ENCODE measurements at regions not wholly inside any gene's neighbourhood (a gene's known extent, or its start where the extent isn't known, plus 50 kb on each side); places are given as distances from the start of the nearest gene placed in this dataset.

DNA sequence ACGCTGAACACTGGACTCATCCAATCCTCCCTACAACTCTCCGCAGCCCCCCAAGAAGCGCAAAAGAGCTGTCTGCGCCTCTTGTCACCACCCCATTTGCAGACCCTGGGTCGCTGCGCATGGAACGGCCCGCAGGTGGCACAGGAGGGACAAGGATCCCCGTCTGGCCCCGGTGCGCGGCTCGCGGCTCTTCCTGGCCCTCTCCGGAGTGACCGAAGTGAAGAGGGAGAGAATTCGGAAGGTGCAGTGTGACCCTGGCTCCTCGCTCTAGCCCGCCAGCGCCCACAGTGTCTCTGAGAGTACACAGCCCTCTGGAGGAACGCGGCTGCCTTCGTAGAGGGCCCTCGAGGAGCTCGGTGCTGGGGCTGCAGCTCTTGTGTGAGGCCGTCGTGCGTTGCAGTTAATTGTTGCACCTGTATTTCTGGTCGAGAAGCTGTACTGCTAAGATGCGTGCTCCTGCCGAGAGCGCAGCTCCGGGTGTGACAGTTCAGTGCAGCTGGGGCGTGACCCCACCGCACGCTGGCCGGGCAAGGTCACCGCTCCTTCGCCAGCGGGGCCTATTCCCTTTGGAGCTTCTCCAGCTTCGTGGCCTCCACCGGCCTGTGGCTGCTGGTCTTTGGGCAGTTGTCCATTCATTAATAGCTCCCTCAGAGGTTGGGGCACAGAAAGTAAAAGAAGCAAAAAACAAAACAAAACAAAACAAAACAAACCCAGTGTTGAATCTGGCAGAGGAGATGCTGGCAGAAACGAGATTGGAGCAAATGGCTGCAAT is 119.0 kb downstream of the SEC23IP start:
- H3K36me3 Mint-ChIP-seq (ENCODE audit: low read depth), result no peaks in the 10 kb centered on the region
- TF ChIP-seq, protein P1, sequence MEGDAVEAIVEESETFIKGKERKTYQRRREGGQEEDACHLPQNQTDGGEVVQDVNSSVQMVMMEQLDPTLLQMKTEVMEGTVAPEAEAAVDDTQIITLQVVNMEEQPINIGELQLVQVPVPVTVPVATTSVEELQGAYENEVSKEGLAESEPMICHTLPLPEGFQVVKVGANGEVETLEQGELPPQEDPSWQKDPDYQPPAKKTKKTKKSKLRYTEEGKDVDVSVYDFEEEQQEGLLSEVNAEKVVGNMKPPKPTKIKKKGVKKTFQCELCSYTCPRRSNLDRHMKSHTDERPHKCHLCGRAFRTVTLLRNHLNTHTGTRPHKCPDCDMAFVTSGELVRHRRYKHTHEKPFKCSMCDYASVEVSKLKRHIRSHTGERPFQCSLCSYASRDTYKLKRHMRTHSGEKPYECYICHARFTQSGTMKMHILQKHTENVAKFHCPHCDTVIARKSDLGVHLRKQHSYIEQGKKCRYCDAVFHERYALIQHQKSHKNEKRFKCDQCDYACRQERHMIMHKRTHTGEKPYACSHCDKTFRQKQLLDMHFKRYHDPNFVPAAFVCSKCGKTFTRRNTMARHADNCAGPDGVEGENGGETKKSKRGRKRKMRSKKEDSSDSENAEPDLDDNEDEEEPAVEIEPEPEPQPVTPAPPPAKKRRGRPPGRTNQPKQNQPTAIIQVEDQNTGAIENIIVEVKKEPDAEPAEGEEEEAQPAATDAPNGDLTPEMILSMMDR (IDR thresholded peaks at IDR 0.05; ENCODE audit: unreplicated experiment in 3 of 3), result peak in 1 of 3 experiments; percentile 8

DNA sequence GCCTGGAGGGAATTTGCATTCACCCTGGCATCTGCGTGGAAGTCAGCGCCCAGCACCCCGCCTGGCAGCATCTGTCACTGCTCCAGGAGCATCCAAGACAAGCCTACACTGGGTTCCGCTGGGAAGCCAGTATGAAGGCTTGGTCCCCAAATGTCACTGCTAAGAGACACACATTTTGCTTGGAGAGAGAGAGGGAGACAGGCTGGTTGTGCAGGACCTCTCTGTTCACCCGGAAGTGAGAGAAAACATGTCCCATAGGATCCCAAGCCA is 119.5 kb downstream of the SEC23IP start:
- Mint-ChIP-seq H3K4me1 (no peaks in the 10 kb centered on the region), H3K4me3 (no peak overlapping the region), H3K36me3 (ENCODE audit: low read depth) (no peaks in the 10 kb centered on the region), H3K27ac (no peak overlapping the region), H3K9me3 (no peaks in the 10 kb centered on the region), H3K27me3 (ENCODE audit: low read depth) (peaks cover 44% of the 10 kb centered on the region)
- TF ChIP-seq, protein P1 (IDR thresholded peaks at IDR 0.05; ENCODE audit: unreplicated experiment in 3 of 3), result no peak

More for the DNA sequence above, 119.0 kb downstream of the SEC23IP start:
- Mint-ChIP-seq H3K4me3 (peak overlapping the region in 1 of 3 experiments; percentile 43), H3K27me3 (ENCODE audit: low read depth) (peaks cover 44% of the 10 kb centered on the region), H3K27ac (no peak overlapping the region), H3K9me3 (no peaks in the 10 kb centered on the region), H3K4me1 (no peaks in the 10 kb centered on the region)

DNA sequence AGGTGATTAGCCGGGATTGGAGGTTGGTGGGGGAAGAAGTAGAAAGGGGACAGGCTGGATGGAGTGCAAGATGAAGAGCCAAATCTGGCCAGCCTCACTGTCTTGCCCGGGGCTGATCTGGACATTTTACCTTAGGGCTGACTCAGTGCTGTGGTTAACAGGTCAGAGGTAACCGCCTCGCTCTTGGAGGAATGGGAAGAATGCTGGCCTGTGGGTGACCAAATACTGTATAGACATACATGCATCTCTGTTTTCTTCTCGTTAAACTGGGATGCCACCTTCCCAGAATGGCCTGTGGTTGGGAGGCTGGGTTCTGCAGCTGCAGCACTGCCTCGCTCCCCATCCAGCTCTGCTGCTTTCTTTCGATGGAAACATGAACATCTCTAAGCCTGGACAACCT is 120.0 kb downstream of the SEC23IP start:
- no peak overlapping the region for H3K27ac Mint-ChIP-seq

GRCh38 chr10:120014031-120014430 is 121.5 kb downstream of the SEC23IP start:
- H3K4me1 Mint-ChIP-seq, result no peaks in the 10 kb centered on the region
- no peaks in the 10 kb centered on the region for H3K36me3 Mint-ChIP-seq (ENCODE audit: low read depth)

More for the DNA sequence above, 120.0 kb downstream of the SEC23IP start:
- no peaks in the 10 kb centered on the region for H3K36me3 Mint-ChIP-seq (ENCODE audit: low read depth)
- no peak overlapping the region for H3K4me3 Mint-ChIP-seq
- H3K4me1 Mint-ChIP-seq, result no peaks in the 10 kb centered on the region
- H3K27me3 Mint-ChIP-seq (ENCODE audit: low read depth), result peaks cover 44% of the 10 kb centered on the region
- TF ChIP-seq, protein P1 (IDR thresholded peaks at IDR 0.05; ENCODE audit: unreplicated experiment in 3 of 3), result no peak
- H3K9me3 Mint-ChIP-seq, result no peaks in the 10 kb centered on the region

GRCh38 chr10:120015064-120015463 is 122.5 kb downstream of the SEC23IP start:
- H3K27ac Mint-ChIP-seq, result no peak overlapping the region
- peaks cover 36% of the 10 kb centered on the region for H3K27me3 Mint-ChIP-seq (ENCODE audit: low read depth)
- no peaks in the 10 kb centered on the region for H3K36me3 Mint-ChIP-seq (ENCODE audit: low read depth)
- TF ChIP-seq, protein P1 (IDR thresholded peaks at IDR 0.05; ENCODE audit: unreplicated experiment in 3 of 3), result no peak
- no peaks in the 10 kb centered on the region for H3K4me1 Mint-ChIP-seq
- H3K4me3 Mint-ChIP-seq, result no peak overlapping the region
- no peaks in the 10 kb centered on the region for H3K9me3 Mint-ChIP-seq

More at GRCh38 chr10:120014031-120014430, 121.5 kb downstream of the SEC23IP start:
- Mint-ChIP-seq H3K27me3 (ENCODE audit: low read depth) (peaks cover 38% of the 10 kb centered on the region), H3K9me3 (no peaks in the 10 kb centered on the region), H3K4me3 (no peak overlapping the region), H3K27ac (no peak overlapping the region)
- TF ChIP-seq, protein P1 (IDR thresholded peaks at IDR 0.05; ENCODE audit: unreplicated experiment in 3 of 3), result no peak

- peaks cover 27% of the 10 kb centered on the region for H3K27me3 Mint-ChIP-seq (ENCODE audit: low read depth)
- H3K36me3 Mint-ChIP-seq (ENCODE audit: low read depth), result no peaks in the 10 kb centered on the region
- H3K4me1 Mint-ChIP-seq, result no peaks in the 10 kb centered on the region
- no peak overlapping the region for H3K27ac Mint-ChIP-seq
- TF ChIP-seq, protein P1 (IDR thresholded peaks at IDR 0.05; ENCODE audit: unreplicated experiment in 3 of 3), result no peak
- no peak overlapping the region for H3K4me3 Mint-ChIP-seq
- H3K9me3 Mint-ChIP-seq, result no peaks in the 10 kb centered on the region
Measured at GRCh38 chr10:120016906-120017305, 124.4 kb downstream of the SEC23IP start.
